ENCODE measurements at regions not wholly inside any gene's neighbourhood (a gene's known extent, or its start where the extent isn't known, plus 50 kb on each side); places are given as distances from the start of the nearest gene placed in this dataset.
A peak's percentile ranks its signal among the peaks of the same experiment; 100 is the strongest.
"Not testable (repeated sequence)": the region's sequence is repeated elsewhere in the genome, so short reads cannot be mapped to it uniquely, and the experiment has no call there.

DNA sequence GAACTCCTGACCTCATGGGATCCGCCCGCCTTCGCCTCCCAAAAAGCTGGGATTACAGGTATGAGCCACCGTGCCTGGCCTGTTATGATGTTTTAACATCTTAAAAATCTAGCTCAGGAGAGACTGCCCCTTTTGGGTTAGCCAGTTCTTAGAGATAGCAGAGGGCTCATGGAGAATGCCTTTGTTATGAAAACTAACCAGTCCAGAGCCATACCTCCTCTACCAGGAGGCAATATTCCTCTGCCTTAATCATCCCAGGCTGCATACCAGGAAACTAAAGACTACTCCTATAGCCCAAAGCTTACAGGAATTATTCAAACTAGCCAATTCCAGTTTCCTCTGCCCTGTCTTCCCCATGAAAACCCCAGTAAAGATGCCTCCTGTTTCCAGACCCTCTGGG lies 96.0 kb upstream of the MDM1 start:
- no peak for DNase-seq

DNA sequence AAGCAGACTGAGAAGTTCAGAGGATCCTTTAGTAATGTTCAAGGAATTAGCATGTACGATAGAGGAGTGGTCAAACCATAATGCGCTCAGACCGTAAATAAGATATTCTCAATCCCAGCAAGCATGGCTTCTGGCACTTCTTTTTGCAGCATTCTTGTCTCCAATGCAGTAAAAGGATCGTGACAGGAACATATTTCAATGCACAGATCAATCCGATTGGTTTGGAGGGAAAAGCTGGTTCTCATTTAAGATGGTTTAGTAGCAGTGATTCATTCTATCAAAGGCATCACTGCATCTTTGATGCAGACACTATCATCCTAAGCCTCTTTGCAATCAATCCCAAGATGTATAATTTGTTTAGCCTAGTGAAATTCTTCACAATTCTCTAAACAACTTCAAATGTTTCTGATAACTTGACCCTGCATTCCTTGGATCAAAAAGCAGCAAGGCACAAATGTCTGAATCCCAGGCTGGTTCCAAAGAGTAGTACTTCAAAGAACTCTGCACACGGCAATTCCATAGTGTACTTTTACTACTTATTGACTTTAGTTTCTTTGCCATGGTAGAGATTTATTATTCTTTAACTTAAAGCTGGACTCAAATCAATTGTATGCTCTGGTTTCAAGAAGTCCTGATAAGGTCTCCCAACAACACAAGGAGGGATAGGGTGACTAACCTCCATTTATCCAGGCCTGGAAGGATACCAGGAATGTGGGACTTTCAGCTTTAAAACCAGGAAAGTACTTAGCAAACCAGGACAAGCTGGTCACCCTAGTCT lies 96.8 kb upstream of the MDM1 start:
- no peak for DNase-seq

DNA sequence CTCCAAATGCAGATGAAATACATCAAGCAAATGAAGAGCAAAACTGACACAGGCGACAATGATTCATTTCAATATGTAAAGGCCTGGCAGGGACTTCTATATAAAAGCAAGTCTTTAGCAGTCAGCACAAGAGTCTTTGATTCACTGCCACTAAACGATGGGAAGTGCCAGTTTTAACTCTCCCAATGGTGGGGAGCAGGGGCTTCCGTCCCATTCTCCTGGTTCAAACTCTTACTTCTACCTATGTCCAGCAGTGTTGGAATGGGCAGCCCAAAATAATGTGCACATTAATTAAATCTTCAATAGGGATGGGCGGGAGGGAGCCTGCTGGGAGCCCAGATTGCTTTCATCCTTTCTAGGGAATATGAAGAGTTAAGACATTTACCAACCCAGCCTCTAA lies 97.5 kb upstream of the MDM1 start:
- no peak for DNase-seq

DNA sequence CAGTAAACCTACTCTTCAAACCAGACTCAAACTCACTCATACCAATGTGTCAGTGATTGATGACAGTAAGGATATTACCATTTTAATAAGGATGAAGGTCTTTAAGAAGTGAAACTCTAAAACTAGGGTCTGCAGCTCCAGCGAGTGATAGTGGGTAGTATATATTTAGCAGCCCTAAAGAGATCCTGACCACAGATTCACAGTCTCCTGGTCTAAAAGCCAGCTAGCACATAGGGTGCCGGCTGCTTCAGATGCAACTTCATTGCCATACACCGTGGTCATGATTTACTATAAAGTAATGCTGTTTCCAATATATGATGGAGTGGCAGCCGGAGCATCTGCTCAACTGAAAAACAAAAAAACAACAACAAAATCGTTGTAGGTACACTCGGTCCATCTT lies 99.6 kb upstream of the MDM1 start:
- no peak for DNase-seq

DNA sequence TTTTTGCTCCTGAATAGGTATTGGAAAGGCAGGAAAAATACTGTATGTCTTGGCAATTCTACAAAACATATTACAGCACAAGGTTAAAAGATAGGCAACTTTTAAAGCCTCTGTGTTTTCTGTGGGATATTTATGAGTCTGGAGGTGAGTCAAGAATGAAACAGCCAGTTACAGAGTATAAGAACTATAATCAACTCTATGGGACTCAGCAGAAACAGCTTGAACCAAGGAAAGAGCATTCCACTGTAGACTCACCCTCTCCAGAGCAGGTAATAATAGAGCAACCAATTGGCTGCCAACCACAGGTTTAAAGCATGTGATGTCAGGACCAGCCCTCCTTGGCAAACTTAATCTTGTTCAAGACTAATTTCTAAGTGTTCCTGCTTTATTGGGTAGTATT lies 100.5 kb upstream of the MDM1 start:
- DNase-seq: no peak

DNA sequence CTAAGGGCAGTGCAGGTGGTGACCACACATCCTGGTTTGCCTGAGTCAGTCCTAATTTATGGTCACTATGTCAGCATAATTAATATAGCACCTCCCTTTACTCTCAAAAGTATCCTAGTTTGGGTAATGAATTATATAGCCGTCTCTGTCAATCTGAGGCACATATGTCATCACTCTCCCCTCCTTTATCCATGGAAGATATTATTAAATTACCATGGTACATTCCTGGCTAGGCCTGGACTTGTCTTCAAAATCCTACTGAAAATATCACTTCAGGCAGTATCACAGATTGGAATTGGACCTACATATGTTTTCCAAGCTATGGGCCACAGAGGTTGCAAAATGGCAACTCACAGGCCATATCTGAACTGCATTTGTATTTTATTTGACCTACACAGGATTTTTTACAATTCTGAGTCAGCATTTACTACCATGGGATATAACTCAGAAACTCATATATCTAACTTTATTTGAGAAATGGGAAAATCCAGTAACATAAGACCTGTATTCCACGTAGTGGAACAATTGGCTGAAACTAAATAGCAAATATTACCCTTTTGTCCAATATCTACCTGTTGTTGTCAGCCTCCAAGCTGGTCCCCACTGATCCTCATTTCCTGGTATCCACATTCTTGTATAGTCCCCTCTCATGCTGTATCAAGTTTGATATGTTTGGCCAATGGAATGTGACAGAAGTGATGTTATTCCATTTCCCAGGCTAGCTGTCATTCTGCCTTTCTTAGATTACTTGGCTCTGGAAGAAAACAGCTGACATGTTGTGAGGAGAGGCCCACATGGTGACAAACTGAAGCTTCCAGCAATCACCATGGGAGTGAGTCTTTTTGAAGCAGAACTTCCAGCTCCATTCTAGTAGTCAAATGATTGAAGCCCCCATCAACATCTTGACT lies 102.5 kb upstream of the MDM1 start:
- DNase-seq: no peak

DNA sequence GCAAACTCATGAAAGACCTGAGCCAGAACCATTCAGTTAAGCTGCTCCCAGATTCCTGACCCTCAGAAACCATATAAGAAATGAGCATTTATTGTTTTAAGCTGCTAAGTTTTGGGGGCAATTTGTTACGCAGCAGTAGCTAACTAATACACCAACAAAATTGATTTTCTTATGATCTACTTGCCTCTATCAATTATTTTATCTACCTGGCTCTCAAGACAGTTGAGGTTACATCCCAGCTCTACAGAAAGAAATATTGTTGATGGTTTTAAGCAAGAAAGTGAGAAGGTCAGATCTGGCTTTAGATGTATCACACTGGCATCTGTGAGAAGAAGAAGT lies 103.1 kb upstream of the MDM1 start:
- no peak for DNase-seq

DNA sequence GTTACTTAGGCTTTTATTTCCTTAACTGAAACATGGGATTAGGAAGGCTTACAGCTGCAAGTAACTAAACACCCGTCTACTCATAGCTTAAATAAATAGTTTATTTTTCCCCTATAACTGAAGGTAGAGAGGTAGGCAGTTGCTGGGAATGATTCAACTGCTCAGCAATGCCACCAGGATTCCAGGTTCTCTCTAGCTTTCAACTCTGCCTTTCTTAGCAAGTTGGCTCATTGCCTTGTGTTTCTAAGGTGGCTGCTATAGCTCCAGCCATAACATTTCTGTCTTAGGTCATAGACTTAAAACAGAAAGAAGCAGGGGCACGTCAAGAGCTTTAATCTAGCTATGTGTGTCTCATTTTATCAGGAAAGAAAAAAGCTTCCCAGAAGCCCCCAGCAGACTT lies 103.7 kb upstream of the MDM1 start:
- no peak for DNase-seq

DNA sequence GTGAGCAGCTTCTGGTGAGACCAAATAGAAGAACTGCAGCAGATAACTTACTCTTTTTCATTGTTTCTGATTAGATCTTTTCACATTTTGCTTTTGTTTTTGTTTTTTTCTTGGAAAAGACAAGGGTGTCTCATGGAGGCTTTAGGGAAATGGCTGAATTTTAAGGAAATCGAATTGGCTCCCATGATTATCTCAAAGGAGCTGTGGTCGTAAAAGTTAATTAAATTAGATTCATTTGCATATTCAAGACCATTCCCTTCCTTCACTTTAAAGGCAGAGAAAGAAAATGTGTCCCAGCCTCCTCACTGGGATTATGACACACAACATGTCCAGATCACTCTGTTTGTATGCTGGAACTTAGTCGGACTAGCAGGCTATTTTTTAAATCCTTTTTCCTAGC lies 106.4 kb upstream of the MDM1 start:
- no peak for DNase-seq

DNA sequence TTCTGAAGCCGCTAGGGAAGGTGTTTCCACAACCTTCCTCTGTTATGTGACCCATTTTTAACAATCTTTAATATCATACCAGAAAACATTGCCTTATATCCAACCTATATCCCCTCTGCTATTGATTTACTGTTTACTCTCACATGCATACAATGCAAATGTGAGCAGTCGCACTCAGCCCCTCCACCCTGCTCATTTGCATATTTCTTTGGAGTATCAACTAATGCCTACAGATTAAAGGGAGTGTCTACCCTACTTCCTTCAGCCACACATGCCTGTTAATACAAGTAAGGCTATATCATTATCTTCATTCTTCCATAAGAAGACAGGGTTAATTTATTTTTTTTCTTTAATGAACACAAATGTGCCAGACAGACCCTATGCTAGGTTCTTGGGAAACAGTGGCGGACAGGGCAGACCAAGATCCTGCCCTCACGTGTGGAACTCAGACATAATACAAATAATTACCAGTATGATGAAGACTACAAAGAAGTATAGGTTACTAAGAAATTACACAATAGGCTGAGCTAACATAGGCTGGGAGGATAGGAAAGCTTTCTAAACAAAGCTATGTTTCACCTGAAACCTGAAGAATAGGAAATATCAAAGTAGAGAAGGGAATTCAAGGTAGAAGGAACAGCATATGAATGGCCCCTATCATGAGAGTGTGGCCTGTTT lies 107.3 kb upstream of the MDM1 start:
- no peak for DNase-seq

DNA sequence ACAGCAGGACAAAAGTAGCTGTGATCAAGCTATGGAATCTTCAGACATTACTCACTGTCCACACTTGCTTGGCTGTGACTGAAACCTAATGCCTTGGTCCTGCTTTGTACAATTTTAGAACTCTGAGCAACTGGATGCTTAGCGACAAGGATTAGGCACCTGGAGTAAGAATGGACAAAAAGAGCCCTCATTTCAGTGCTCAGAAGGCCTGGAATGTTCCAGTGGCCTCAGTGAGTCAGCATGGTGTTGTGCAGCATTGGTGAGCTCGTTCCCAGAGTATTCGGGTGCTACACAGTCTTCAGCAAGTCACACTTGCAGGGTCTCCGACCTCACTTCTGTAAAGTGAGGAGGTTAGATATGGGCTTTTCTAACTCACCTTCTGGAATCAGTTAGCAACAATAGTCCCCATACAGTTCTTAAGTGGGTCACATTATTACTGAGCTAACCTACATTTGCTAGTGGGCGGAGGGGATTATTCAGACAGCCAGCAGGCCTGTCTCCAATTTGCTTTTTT lies 108.0 kb upstream of the MDM1 start:
- DNase-seq: no peak

DNA sequence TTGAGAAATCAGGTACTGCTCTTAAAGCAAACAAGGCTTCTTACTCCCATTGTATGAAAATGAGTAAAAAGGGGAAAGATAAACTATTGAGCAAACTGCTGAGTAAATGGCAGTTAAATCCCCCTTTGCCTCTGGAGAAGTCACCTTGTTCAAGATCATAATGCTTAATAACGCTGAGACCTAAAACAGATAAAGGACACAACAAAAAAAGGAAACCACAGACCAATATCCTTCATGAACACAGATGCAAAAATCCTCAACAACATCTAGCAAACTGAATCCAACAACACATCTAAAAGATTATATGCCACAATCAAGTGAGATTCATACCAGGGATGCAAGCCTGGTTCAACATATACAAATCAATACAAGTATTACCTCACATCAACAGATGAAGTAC lies 109.0 kb upstream of the MDM1 start:
- no peak for DNase-seq

DNA sequence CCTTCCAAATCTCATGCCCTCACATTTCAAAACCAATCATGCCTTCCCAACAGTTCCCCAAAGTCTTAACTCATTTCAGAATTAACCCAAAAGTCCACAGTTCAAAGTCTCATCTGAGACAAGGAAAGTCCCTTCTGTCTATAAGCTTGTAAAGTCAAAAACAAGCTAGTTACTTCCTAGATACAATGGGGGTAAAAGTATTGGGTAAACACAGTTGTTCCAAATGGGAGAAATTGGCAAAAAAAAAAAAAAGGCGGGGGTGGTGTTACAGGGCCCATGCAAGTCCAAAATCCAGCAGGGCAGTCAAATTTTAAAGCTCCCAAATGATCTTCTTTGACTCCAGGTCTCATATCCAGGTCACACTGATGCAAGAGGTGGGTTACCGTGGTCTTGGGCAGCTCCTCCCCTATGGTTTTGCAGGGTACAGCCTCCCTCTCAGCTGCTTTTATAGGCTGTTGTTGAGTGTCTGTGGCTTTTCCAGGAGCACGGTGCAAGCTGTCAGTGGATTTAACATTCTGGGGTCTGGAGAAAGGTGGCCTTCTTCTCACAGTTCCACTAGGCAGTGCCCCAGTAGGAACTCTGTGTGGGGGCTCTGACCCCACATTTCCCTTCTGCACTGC lies 110.3 kb upstream of the MDM1 start:
- DNase-seq: not testable (repeated sequence)

DNA sequence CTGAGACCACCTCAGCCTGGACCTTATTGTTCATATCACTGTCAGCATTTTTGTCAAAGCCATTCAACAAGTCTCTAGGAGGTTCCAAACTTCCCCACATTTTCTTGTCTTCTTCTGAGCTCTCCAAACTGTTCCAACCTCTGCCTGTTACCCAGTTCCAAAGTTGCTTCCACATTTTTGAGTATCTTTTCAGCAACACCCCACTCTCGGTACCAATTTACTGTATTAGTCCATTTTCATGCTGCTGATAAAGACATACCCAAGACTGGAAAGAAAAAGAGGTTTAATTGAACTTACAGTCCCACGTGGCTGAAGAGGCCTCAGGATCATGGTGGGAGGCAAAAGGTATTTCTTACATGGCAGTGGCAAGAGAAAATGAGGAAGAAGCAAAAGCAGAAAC lies 111.5 kb upstream of the MDM1 start:
- not testable (repeated sequence) for DNase-seq

DNA sequence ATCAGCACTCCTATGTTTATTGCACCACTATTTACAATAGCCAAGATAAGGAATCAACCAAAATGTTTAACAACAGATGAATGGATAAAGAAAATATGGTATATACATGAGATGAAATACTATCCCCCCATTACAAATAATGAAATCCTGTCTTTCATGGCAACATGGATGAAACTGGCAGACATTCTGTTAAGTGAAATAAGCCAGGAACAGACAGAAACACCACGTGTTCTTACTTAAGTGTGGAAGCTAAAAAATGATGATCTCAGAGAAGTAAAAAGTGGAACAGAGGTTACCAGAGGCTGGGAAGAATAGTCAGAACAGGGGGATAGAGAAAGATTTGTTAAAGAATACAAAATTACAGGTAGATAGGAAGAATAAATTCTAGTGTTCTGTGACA lies 113.7 kb upstream of the MDM1 start:
- no peak for DNase-seq

DNA sequence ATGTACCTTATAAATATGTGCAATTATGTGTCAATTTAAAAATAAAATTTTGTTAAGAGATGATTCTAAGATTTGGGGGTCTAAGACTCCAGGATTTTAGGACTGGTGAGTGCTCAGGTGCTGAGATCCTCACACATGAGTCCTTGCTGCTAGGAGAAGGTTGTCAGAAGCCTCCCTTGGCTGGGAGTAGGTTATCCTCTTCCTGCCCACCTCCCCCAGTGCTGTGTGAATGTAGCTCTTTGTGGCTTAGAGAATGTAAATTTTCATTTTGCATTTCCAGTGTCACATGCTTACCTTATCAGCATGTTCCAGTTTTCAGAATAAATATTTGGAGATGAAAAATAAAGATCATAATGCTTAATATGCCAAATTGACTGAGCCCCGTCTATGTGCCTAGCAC lies 114.2 kb upstream of the MDM1 start:
- DNase-seq: no peak

DNA sequence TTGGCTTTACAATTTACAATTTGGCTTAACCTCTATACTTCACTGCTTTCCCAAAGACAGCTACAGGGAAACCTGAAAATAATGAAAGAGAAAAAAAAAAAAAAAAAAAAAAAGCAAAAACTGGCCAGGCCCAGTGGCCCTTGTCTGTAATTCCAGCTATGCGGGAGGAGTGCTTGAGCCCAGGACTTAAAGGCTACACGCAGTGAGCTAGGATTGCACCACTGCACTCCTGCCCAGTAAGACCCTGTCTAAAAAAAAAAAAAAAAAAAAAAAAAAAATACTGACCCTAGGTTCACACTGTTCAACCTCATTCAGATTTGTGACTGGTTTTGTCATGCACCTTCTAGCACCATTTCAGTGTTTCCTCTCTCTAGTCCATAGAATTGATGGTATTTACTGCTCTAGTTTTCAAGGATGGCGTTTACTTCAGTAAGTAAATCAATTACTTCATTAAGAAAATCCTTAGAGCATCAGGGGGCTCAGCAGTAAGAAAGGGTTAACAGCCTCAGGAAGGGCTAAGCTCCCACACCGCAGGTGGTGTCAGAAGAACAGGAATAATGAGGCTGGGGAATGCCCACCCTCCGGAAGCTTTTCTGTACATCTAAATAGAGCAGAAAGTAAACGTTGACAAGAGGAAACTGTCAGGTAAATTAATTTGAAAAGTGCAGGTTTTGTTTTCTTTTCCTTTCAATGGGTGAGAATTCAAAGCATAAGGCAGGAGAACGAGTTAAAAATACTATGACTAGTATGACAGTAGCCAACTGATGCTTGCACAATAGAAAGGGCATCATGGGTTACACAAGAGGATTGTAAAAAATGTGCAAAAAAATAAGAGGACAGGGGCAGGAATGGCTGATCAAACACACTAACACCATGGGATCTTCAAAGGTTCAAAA lies 115.0 kb upstream of the MDM1 start:
- DNase-seq: no peak

DNA sequence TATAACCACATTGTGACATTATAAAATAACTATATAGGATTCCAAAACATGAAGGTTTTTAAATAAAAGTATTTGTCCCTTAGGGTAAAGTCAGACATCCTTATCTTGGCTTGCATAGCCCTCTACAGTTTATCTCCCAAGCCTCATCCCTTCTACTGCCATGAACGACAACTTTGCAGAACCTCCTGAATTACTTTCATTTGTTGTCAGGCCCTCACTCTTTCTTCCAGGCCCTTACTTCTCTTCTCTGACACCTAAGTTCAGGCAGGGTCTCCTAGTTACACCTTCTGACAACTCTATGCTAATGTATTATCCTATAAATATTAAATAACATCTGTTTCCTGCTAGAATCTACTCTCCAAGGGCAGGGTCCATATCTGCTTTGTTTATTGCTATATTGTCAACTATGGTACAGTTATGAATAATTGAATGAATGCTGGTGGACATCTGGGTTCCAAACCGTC lies 115.7 kb upstream of the MDM1 start:
- no peak for DNase-seq

DNA sequence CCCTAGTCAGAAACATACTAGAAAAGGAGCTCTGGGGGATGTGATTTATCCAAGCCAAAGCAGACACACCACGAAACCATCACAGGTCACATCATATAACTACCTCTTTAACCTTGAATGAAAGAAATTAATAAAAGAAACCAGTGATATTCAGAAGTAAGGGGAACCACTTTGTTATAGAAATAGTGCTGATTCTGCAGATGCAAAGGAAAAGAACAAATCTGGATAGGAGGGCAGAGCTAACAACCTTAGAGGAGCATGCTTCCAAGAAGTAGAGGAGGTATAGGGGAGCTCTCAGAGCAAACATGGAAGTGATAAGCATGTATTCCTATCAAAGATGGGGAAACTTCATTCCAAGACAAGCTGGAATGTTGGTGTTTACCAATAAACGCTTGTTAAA lies 117.0 kb upstream of the MDM1 start:
- no peak for DNase-seq

DNA sequence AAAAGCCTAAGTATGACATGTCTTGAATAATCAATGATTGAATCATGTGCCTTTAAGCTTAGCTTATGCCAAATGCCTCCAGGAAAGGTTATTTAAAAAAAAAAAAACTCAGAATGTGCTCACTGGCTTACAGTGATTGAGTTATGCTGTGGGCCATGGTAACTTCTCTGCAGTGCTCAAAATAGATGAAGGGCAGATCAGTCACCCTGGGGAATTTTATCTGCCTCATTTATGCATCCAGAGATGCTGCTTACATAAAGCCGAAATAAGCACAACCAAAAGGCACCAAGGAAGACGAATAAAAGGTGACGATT lies 118.7 kb upstream of the MDM1 start:
- no peak for DNase-seq

DNA sequence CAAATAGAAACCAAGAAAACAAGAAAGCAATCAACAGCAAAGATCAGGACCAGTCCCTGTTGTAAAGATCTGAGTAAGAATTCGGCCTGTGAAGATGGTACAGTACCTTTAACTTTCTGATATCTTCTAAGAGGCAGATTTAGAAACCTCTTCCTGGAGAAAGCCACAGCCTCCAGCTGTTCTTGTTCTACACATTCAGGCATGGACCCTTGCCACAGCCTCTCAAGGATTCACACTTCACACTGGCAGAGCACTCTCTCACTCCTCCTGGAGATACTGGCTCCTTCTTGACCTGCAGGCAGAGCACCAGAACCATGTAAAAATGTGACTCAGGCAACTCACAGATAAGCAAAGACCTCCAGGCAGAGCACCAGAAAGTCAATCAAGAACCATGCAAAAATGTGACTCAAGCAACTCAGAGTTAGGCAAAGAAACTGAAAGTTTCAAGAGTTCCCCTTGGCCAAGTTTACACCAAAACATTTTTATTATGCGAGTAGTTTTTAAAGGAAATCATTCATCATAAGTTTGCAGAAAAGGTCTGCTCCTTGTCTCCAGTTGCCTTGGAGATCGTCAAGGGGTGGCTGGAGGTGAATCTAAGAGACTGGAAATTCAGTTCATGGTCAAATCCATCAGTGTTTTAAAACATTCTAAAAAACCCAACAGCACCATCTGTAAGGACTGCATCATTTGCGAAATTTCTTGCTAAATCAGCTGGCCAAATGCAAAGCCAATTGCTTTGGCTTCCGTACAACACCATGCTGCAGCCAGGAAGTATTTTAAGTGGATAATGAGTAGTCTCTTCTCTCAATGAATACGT lies 119.3 kb upstream of the MDM1 start:
- DNase-seq: peak; percentile 56

Data from CD4-positive, alpha-beta T cell treated with Interleukin-21 for 1 hour (primary cell).